ENCODE measurements at regions not wholly inside any gene's neighbourhood (a gene's known extent, or its start where the extent isn't known, plus 50 kb on each side); places are given as distances from the start of the nearest gene placed in this dataset.

DNA sequence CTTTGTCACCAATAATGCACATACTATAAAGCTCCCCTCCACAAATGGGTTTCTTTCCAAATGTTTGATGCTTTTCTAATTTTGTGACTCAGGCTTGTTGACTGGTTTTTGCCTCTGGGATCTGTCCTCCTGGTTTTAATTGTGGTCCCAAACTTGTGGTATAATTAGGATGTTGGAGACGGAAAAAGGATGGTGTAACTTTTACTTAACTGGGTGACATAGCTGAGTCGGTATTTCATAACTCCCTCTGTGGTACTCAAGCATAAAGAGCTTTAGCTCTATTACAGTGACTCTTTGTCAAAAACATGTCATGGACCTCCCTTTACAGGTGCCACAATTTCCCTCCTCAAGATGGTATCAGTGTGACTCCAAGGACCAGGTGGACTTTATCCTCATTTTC lies 119.7 kb upstream of the RBPJ start:
- no peaks in the 10 kb centered on the region for H3K36me3 ChIP-seq (ENCODE audit: control insufficient read depth, insufficient read depth, low read length)
- TF ChIP-seq, protein P1, sequence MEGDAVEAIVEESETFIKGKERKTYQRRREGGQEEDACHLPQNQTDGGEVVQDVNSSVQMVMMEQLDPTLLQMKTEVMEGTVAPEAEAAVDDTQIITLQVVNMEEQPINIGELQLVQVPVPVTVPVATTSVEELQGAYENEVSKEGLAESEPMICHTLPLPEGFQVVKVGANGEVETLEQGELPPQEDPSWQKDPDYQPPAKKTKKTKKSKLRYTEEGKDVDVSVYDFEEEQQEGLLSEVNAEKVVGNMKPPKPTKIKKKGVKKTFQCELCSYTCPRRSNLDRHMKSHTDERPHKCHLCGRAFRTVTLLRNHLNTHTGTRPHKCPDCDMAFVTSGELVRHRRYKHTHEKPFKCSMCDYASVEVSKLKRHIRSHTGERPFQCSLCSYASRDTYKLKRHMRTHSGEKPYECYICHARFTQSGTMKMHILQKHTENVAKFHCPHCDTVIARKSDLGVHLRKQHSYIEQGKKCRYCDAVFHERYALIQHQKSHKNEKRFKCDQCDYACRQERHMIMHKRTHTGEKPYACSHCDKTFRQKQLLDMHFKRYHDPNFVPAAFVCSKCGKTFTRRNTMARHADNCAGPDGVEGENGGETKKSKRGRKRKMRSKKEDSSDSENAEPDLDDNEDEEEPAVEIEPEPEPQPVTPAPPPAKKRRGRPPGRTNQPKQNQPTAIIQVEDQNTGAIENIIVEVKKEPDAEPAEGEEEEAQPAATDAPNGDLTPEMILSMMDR (IDR thresholded peaks at IDR 0.05; ENCODE audit: insufficient read depth, low read length, poor library complexity, severe bottlenecking): no peak
- H3K27me3 ChIP-seq (ENCODE audit: control insufficient read depth, insufficient read depth, low read length): no peaks in the 10 kb centered on the region
- H3K4me3 ChIP-seq (ENCODE audit: low read depth, low read length): no peak overlapping the region
- no peak for DNase-seq (ENCODE audit: low read depth)

DNA sequence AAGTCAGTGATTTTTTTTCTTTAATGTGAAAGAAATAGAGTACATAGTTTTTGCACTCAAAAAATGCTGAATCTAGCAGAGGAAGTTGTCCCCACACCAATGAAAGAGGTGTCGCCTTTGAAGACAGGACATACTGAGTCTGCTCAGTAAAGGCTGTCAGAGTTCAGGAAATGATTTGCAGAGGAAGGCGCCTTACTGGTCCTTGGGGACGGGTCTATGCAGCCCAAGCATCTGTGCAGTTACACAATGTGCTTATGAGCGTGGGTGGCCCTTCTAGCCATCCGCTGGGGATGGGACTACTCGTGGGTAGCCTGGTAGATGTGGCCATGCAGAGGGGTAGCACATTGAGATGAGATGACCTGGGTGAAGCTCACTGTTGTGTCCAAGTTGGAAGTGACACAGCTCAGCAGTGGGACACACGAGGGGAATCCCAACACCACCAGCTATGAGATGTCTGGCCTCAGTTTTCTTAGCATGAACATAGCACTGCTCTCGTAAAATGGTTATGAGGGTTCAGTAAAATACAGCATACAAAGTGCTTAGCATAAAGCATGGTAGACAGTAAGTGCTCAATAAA lies 116.5 kb upstream of the RBPJ start:
- TF ChIP-seq, protein P1 (IDR thresholded peaks at IDR 0.05; ENCODE audit: insufficient read depth, low read length, poor library complexity, severe bottlenecking): no peak
- DNase-seq (ENCODE audit: low read depth): no peak
- Histone ChIP-seq H3K4me3 (ENCODE audit: low read depth, low read length) (no peak overlapping the region), H3K27me3 (ENCODE audit: control insufficient read depth, insufficient read depth, low read length) (no peaks in the 10 kb centered on the region), H3K36me3 (ENCODE audit: control insufficient read depth, insufficient read depth, low read length) (no peaks in the 10 kb centered on the region)

DNA sequence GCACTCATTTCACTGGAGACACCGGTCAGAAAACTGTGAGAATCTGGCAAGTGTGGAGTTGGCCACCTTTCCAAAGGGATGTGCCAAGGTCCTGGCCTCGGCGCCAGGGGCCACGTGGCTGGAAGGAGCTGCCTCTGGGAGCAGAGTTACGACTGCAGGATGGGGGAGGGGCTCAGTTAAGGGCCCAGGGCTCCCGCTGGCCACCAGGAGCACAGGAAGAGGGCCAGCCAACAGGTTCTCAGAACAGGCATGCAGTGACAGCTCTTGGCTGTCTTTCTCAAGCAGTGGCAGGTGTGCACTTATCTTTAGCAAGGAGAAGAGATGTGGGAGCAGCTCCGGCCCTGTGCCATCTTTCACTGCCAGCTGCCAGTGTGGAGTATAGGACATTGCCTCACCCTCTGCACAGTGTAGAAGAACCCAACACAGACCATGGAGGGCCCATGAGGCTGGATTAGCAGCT lies 115.9 kb upstream of the RBPJ start:
- Histone ChIP-seq H3K36me3 (ENCODE audit: control insufficient read depth, insufficient read depth, low read length) (no peaks in the 10 kb centered on the region), H3K27me3 (ENCODE audit: control insufficient read depth, insufficient read depth, low read length) (no peaks in the 10 kb centered on the region), H3K4me3 (ENCODE audit: low read depth, low read length) (no peak overlapping the region)
- TF ChIP-seq, protein P1 (IDR thresholded peaks at IDR 0.05; ENCODE audit: insufficient read depth, low read length, poor library complexity, severe bottlenecking): no peak
- no peak for DNase-seq (ENCODE audit: low read depth)

DNA sequence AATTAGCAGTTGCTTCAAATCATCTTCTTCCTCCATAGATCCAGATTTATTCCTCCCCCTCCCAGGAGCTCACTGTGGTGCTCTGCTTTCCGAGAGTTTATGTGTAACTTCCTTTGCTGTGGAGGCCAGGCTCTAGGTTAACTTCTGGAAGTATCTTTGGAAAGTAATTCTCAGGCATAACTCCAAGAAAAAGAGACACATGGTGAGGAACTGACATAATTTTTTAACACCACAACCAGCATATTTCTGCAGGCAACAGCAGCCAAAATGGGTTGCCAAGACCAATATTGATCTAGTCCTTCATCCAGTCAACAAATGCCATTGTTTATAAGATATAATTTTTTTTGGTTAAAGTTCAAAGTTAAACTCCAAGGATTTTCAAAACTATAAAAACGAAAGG lies 114.5 kb upstream of the RBPJ start:
- H3K27me3 ChIP-seq (ENCODE audit: control insufficient read depth, insufficient read depth, low read length): no peaks in the 10 kb centered on the region
- TF ChIP-seq, protein P1 (IDR thresholded peaks at IDR 0.05; ENCODE audit: insufficient read depth, low read length, poor library complexity, severe bottlenecking): no peak
- no peak for DNase-seq (ENCODE audit: low read depth)
- H3K36me3 ChIP-seq (ENCODE audit: control insufficient read depth, insufficient read depth, low read length): no peaks in the 10 kb centered on the region
- H3K4me3 ChIP-seq (ENCODE audit: low read depth, low read length): no peak overlapping the region

DNA sequence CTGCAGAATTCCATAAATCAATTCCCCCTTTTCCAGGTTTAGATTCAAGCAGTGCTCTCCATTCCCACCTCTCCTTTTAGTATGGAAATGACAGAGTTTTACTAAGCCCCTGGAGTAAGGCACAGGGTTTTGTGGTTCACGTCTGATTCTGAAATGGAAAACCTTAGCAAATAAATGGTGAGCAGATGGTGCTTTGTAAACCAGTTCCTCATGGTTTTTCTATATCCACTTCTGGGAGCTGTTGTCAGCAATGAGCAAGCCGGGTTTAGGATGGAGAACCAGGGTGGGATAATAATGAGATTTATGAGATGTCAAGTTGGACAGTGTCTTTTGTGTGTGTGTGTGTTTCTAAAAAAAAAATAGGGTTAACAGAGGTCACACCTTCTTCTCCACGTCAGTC lies 113.8 kb upstream of the RBPJ start:
- no peak overlapping the region for H3K4me3 ChIP-seq (ENCODE audit: low read depth, low read length)
- no peak for DNase-seq (ENCODE audit: low read depth)
- TF ChIP-seq, protein P1 (IDR thresholded peaks at IDR 0.05; ENCODE audit: insufficient read depth, low read length, poor library complexity, severe bottlenecking): no peak
- H3K36me3 ChIP-seq (ENCODE audit: control insufficient read depth, insufficient read depth, low read length): no peaks in the 10 kb centered on the region
- no peaks in the 10 kb centered on the region for H3K27me3 ChIP-seq (ENCODE audit: control insufficient read depth, insufficient read depth, low read length)

DNA sequence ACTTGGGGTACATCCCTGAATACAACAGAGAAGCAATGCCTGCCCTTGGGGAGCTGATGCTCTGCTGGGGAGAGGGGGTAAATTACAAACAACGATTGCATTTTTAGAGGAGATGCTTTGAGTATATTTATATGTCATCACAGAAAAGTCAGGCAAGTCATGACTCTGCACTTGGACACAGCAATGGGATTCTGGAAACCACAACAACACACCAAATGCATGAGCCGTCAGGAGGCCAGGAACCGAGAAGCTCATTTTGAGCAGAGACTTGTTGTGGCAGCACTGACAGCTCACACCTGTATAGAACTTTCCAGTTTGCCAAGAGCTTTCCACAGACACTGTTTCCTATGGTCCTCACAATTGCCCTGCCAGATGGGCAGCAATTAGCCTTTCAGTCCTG lies 113.2 kb upstream of the RBPJ start:
- no peaks in the 10 kb centered on the region for H3K27me3 ChIP-seq (ENCODE audit: control insufficient read depth, insufficient read depth, low read length)
- H3K36me3 ChIP-seq (ENCODE audit: control insufficient read depth, insufficient read depth, low read length): no peaks in the 10 kb centered on the region
- DNase-seq (ENCODE audit: low read depth): no peak
- no peak overlapping the region for H3K4me3 ChIP-seq (ENCODE audit: low read depth, low read length)
- TF ChIP-seq, protein P1 (IDR thresholded peaks at IDR 0.05; ENCODE audit: insufficient read depth, low read length, poor library complexity, severe bottlenecking): no peak
